ENCODE measurements at regions not wholly inside any gene's neighbourhood (a gene's known extent, or its start where the extent isn't known, plus 50 kb on each side); places are given as distances from the start of the nearest gene placed in this dataset.

DNA sequence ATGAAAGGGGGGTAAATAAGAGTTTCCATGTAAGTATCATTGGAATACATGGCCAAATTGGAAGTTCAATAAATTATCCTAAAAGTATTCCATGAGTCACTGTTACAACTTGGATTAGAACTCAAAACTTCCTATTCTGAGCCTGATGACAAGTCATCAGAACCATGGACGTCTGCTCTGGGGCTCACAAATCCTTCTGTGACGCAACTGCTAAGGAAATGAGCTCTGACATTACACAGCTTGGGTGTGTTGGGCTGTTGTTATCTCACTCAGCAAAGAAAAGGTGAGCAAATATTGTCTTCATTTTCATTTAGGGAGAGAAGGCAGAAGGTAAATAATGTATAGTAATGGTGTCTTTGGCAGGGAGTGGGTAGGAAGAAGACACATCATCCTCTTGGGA is 214.8 kb upstream of the ADO start:
- no peaks in the 10 kb centered on the region for H3K27me3 ChIP-seq (ENCODE audit: control insufficient read depth, extremely low read depth, insufficient read depth, low read length)
- FAIRE-seq = no peak
- dilution Hi-C loops (cut with MboI; ENCODE audit: extremely low pct_ligation_motif_present, low sequenced_read_pairs) = no loop called here

DNA sequence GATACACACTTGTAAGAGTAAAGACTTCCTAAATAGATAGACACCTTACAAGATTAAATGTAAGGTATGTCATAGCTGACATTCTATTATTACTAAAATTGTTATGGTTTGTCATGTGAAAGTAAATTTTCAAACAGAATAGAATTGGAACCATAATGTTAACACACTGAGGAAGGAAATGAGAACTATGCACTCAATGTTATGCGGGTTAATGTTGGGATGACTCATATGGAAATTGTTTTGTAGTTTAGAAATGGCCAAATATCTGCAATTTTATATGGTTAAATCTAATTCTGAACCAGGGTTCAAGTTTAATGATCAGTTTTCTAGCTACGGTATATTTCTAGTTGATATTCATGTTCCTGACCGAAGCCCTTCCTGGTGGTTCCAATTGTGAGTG is 214.2 kb upstream of the ADO start:
- TF ChIP-seq EZH2 (IDR thresholded peaks at IDR 0.05; ENCODE audit: low read length) = no peak
- TF ChIP-seq, protein P1, sequence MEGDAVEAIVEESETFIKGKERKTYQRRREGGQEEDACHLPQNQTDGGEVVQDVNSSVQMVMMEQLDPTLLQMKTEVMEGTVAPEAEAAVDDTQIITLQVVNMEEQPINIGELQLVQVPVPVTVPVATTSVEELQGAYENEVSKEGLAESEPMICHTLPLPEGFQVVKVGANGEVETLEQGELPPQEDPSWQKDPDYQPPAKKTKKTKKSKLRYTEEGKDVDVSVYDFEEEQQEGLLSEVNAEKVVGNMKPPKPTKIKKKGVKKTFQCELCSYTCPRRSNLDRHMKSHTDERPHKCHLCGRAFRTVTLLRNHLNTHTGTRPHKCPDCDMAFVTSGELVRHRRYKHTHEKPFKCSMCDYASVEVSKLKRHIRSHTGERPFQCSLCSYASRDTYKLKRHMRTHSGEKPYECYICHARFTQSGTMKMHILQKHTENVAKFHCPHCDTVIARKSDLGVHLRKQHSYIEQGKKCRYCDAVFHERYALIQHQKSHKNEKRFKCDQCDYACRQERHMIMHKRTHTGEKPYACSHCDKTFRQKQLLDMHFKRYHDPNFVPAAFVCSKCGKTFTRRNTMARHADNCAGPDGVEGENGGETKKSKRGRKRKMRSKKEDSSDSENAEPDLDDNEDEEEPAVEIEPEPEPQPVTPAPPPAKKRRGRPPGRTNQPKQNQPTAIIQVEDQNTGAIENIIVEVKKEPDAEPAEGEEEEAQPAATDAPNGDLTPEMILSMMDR (optimal IDR thresholded peaks at IDR 0.05 in 1 of 3, IDR thresholded peaks at IDR 0.05 in 1 of 3, conservative IDR thresholded peaks at IDR 0.05 in 1 of 3; ENCODE audit: extremely low read depth in 1 of 3, insufficient read depth in 2 of 3, low read length in 3 of 3) = no peak
- H3K27ac ChIP-seq (ENCODE audit: control insufficient read depth, insufficient read depth, low read length) = no peak overlapping the region
- no peaks in the 10 kb centered on the region for H3K9me1 ChIP-seq (ENCODE audit: control insufficient read depth, extremely low read depth, insufficient read depth, low read length)
- no peaks in the 10 kb centered on the region for H3K36me3 ChIP-seq (ENCODE audit: control insufficient read depth in 2 of 2, extremely low read depth in 1 of 2, insufficient read depth in 2 of 2, low read length in 2 of 2)
- DNase-seq (ENCODE audit: low read depth, low spot score) = no peak
- H3K4me2 ChIP-seq (ENCODE audit: control insufficient read depth, extremely low read depth, insufficient read depth, low read depth, low read length) = no peak overlapping the region
- H3K9me3 ChIP-seq (ENCODE audit: control insufficient read depth, low read depth, low read length) = no peaks in the 10 kb centered on the region
- no peaks in the 10 kb centered on the region for H3K79me2 ChIP-seq (ENCODE audit: control insufficient read depth, insufficient read depth, low read length)
- no peaks in the 10 kb centered on the region for H3K4me1 ChIP-seq (ENCODE audit: control insufficient read depth, extremely low read depth, insufficient read depth, low read length)
- no peak overlapping the region for H3K4me3 ChIP-seq (ENCODE audit: control insufficient read depth in 2 of 3, extremely low read depth in 1 of 3, insufficient read depth in 2 of 3, low read depth in 1 of 3, low read length in 3 of 3)
- no peaks in the 10 kb centered on the region for H3K27me3 ChIP-seq (ENCODE audit: control insufficient read depth, extremely low read depth, insufficient read depth, low read length)
- H2AFZ ChIP-seq (ENCODE audit: control insufficient read depth, low read length) = no peak overlapping the region
- no peak overlapping the region for H3K9ac ChIP-seq (ENCODE audit: control insufficient read depth, extremely low read depth, insufficient read depth, low read length)
- no peaks in the 10 kb centered on the region for H4K20me1 ChIP-seq (ENCODE audit: control insufficient read depth, extremely low read depth, insufficient read depth, low read length)
- dilution Hi-C loops (cut with MboI; ENCODE audit: extremely low pct_ligation_motif_present, low sequenced_read_pairs) = no loop called here
- no peak for FAIRE-seq

More for the DNA sequence above, 214.8 kb upstream of the ADO start:
- Histone ChIP-seq H3K4me1 (ENCODE audit: control insufficient read depth, extremely low read depth, insufficient read depth, low read length) (no peaks in the 10 kb centered on the region), H3K9ac (ENCODE audit: control insufficient read depth, extremely low read depth, insufficient read depth, low read length) (no peak overlapping the region), H3K4me2 (ENCODE audit: control insufficient read depth, extremely low read depth, insufficient read depth, low read depth, low read length) (no peak overlapping the region), H3K9me1 (ENCODE audit: control insufficient read depth, extremely low read depth, insufficient read depth, low read length) (no peaks in the 10 kb centered on the region), H2AFZ (ENCODE audit: control insufficient read depth, low read length) (no peak overlapping the region), H3K36me3 (ENCODE audit: control insufficient read depth in 2 of 2, extremely low read depth in 1 of 2, insufficient read depth in 2 of 2, low read length in 2 of 2) (no peaks in the 10 kb centered on the region), H4K20me1 (ENCODE audit: control insufficient read depth, extremely low read depth, insufficient read depth, low read length) (no peaks in the 10 kb centered on the region), H3K9me3 (ENCODE audit: control insufficient read depth, low read depth, low read length) (no peaks in the 10 kb centered on the region), H3K79me2 (ENCODE audit: control insufficient read depth, insufficient read depth, low read length) (no peaks in the 10 kb centered on the region), H3K27ac (ENCODE audit: control insufficient read depth, insufficient read depth, low read length) (no peak overlapping the region), H3K4me3 (ENCODE audit: control insufficient read depth in 2 of 3, extremely low read depth in 1 of 3, insufficient read depth in 2 of 3, low read depth in 1 of 3, low read length in 3 of 3) (no peak overlapping the region)
- no peak for TF ChIP-seq EZH2 (IDR thresholded peaks at IDR 0.05; ENCODE audit: low read length)
- TF ChIP-seq, protein P1 (optimal IDR thresholded peaks at IDR 0.05 in 1 of 3, IDR thresholded peaks at IDR 0.05 in 1 of 3, conservative IDR thresholded peaks at IDR 0.05 in 1 of 3; ENCODE audit: extremely low read depth in 1 of 3, insufficient read depth in 2 of 3, low read length in 3 of 3) = no peak
- no peak for DNase-seq (ENCODE audit: low read depth, low spot score)
